ENCODE measurements at regions not wholly inside any gene's neighbourhood (a gene's known extent, or its start where the extent isn't known, plus 50 kb on each side); places are given as distances from the start of the nearest gene placed in this dataset.

- TF ChIP-seq CTCF (IDR thresholded peaks at IDR 0.05) (no peak), POLR2AphosphoS5 (IDR thresholded peaks at IDR 0.05) (no peak), POLR2A (IDR thresholded peaks at IDR 0.05) (no peak)
These were observed 218.9 kb upstream of the RORA start for GRCh38 chr15:61447981-61448380.
